Lung (tissue), 11 donors: ENCODE measurements at regions not wholly inside any gene's neighbourhood (a gene's known extent, or its start where the extent isn't known, plus 50 kb on each side); places are given as distances from the start of the nearest gene placed in this dataset.

Experiments
- ATAC-seq: fragments of 200-7000 bp; cut with Tn5 transposase; one replicate; pipeline ENCODE4 v1.9.1; 2020; ENCODE audit warnings: moderate number of reproducible peaks; ENCODE audit not compliant: insufficient read depth, low FRiP score
- DNase-seq, 3 donors: peaks; one replicate each; pipeline ENCODE4 v3.0.0-alpha.2; 2013 to 2017
- H3K27ac ChIP-seq, 2 donors: one replicate each; pipeline ENCODE4 v1.5.1; 2013; ENCODE audit warnings: mild to moderate bottlenecking in 2 of 2, moderate library complexity in 2 of 2, control low read depth in 1 of 2, inconsistent platforms in 1 of 2, low read depth in 1 of 2, low read length in 1 of 2
- H3K27me3 ChIP-seq, 3 donors: one replicate each; pipeline ENCODE4 v1.5.1; 2013; ENCODE audit warnings: low read length in 2 of 3; ENCODE audit not compliant: control insufficient read depth in 3 of 3, insufficient read depth in 3 of 3
- H3K36me3 ChIP-seq, 4 donors: one replicate each; pipeline ENCODE4 v1.5.1; 2013; ENCODE audit warnings: low read length in 4 of 4, mild to moderate bottlenecking in 1 of 4, moderate library complexity in 1 of 4; ENCODE audit not compliant: control insufficient read depth in 4 of 4, insufficient read depth in 4 of 4
- H3K4me1 ChIP-seq, 5 donors: one replicate each; pipeline ENCODE4 v1.5.1; 2013; ENCODE audit warnings: low read length in 5 of 5, mild to moderate bottlenecking in 2 of 5, moderate library complexity in 1 of 5; ENCODE audit not compliant: control insufficient read depth in 5 of 5, insufficient read depth in 5 of 5
- H3K4me3 ChIP-seq: one replicate; pipeline ENCODE4 v1.5.1; 2013; ENCODE audit warnings: mild to moderate bottlenecking, control low read depth, moderate library complexity
- H3K9ac ChIP-seq, 2 donors: one replicate each; pipeline ENCODE4 v1.5.1; 2013; ENCODE audit warnings: low read length in 2 of 2, control low read depth in 1 of 2; ENCODE audit not compliant: insufficient read depth in 1 of 2
- H3K9me3 ChIP-seq, 4 donors: one replicate each; pipeline ENCODE4 v1.5.1; 2013; ENCODE audit warnings: low read length in 3 of 4, mild to moderate bottlenecking in 1 of 4, moderate library complexity in 1 of 4; ENCODE audit not compliant: control insufficient read depth in 4 of 4, insufficient read depth in 3 of 4
- CTCF ChIP-seq: IDR thresholded peaks from 2 replicates; pipeline ENCODE4 v1.5.1; 2012; ENCODE audit warnings: mild to moderate bottlenecking; ENCODE audit errors: control extremely low read depth, extremely low read depth
- WGBS, 2 donors: extraction: QIAGEN DNeasy Blood & Tissue Kit; methylation state at CpG; one replicate each; pipeline ENCODE4 v1.1.7; 2013; 5-methylcytosine and 5-hydroxymethylcytosine counted together
- donor health status: control.
- donor health status: control.
- donor health status: Bipolar disorder and iron deficiency.
- donor health status: healthy.
- donor health status: DM: yes; HTN: yes; CAD: no.

- no peak overlapping the region for H3K27ac ChIP-seq
- DNase-seq (peak; percentile 72 to 81 (median 76)), ATAC-seq (no peak)
- 81 to 88% methylated on average over 4 of the region's 4 CpGs for WGBS, 2 donors
- H3K4me3 ChIP-seq = no peak overlapping the region
- no peaks in the 10 kb centered on the region for H3K36me3 ChIP-seq
- no peak for TF ChIP-seq CTCF
- H3K4me1 ChIP-seq = peaks cover 0 to 56% (median 6%) of the 10 kb centered on the region in 5 donors
- peaks cover 0 to 2% (median 0%) of the 10 kb centered on the region in 4 donors for H3K9me3 ChIP-seq
- no peaks in the 10 kb centered on the region for H3K27me3 ChIP-seq
- no peak overlapping the region for H3K9ac ChIP-seq
Observed at GRCh38 chr18:78458356-78458755, 521.3 kb upstream of the SALL3 start.

GRCh38 chr18:78459668-78460067 lies 520.0 kb upstream of the SALL3 start:
- Histone ChIP-seq H3K4me3 (no peak overlapping the region), H3K27ac (no peak overlapping the region), H3K9me3 (peaks cover 0 to 3% (median under 1%) of the 10 kb centered on the region in 4 donors), H3K9ac (no peak overlapping the region), H3K4me1 (peaks cover 0 to 45% (median 6%) of the 10 kb centered on the region in 5 donors), H3K27me3 (no peaks in the 10 kb centered on the region), H3K36me3 (no peaks in the 10 kb centered on the region)
- DNase-seq = peak; percentile 37 to 77 (median 67)
- no peak for ATAC-seq
- 49 to 79% methylated on average over 3 of the region's 3 CpGs for WGBS, 2 donors
- no peak for TF ChIP-seq CTCF

GRCh38 chr18:78460558-78460957 lies 519.1 kb upstream of the SALL3 start:
- Histone ChIP-seq H3K27me3 (no peaks in the 10 kb centered on the region), H3K4me1 (peaks cover 0 to 44% (median 6%) of the 10 kb centered on the region in 5 donors), H3K4me3 (no peak overlapping the region), H3K27ac (no peak overlapping the region), H3K9ac (no peak overlapping the region), H3K9me3 (peaks cover 0 to 5% (median under 1%) of the 10 kb centered on the region in 4 donors), H3K36me3 (no peaks in the 10 kb centered on the region)
- 57 to 70% methylated on average over 3 of the region's 3 CpGs for WGBS, 2 donors
- ATAC-seq = no peak
- TF ChIP-seq CTCF = no peak
- DNase-seq = peak; percentile 73 to 96 (median 92)

GRCh38 chr18:78473563-78473962 lies 506.1 kb upstream of the SALL3 start:
- DNase-seq = no peak

More at GRCh38 chr18:78473563-78473962, 506.1 kb upstream of the SALL3 start:
- ATAC-seq = no peak
- Histone ChIP-seq H3K9ac (no peak overlapping the region), H3K4me1 (peaks cover 0 to 10% (median 0%) of the 10 kb centered on the region in 5 donors), H3K4me3 (no peak overlapping the region), H3K27me3 (no peaks in the 10 kb centered on the region), H3K9me3 (peaks cover 0 to 2% (median 0%) of the 10 kb centered on the region in 4 donors), H3K27ac (no peak overlapping the region), H3K36me3 (no peaks in the 10 kb centered on the region)
- 61 to 65% methylated on average over 5 of the region's 5 CpGs for WGBS, 2 donors
- TF ChIP-seq CTCF = no peak
